Activated CD4-positive, CD25-positive, alpha-beta regulatory T cell treated with anti-CD3 and anti-CD28 coated beads, Interleukin-2, amount 50 U/mL, for 72 hours (primary cell): ENCODE measurements at regions not wholly inside any gene's neighbourhood (a gene's known extent, or its start where the extent isn't known, plus 50 kb on each side); places are given as distances from the start of the nearest gene placed in this dataset.

Experiments used
- DNase-seq: peaks from one replicate; pipeline ENCODE4 v3.0.0; 2021

DNA sequence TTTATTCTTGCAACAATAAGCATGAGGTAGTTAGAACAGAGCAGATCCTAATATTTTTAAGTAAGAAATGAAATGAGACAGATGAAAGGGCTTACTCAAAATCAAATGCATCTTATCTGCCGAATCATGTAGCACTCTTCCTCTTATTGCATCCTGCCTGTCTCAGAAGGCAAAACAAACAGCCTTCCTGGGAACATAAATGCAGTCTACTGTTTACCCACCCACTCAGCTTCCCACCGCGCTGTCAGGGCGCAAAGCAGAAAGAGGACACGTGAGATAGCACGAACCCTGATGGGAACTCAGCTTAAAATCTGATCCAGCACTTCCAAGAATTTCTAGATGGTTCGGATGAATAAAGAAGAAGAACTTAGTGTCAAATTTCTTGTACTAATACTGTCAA, 114.4 kb upstream of the CDK1 start:
- no peak for DNase-seq

GRCh38 chr10:60662917-60663614, 115.2 kb upstream of the CDK1 start:
- no peak for DNase-seq

GRCh38 chr10:60661637-60662036, 116.6 kb upstream of the CDK1 start:
- no peak for DNase-seq

- DNase-seq: no peak
These were observed 117.7 kb upstream of the CDK1 start for GRCh38 chr10:60660625-60661024.

DNA sequence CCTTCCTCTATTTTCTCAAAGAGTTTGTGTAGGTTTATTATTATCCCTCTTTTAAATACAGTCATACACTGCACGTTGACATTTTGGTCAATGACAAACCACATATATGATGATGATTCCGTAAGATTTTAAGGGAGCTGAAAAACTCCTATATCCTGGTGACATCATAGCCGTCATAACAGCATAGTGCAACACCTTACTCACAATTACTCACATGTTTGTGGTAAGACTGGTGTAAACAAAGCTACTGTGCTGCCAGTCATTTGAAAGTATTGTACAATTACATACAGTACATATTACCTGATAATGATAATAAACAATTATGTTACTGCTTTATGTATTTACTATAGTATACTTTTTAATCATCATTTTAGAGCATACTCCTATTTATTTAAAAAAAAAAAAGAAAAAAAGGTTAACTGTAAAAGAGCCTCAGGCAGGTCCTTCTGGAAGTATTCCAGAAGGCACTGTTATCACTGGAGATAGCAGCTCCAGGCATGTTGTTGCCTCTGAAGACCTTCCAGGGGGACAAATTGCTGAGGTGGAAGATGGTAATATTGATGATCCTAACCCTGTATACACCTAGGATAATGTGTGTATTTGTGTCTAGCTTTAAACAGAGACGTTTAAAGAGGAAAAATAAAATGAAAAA, 123.3 kb upstream of the CDK1 start:
- no peak for DNase-seq

GRCh38 chr10:60652628-60653027, 125.7 kb upstream of the CDK1 start:
- no peak for DNase-seq

- DNase-seq: no peak
These were observed 127.9 kb upstream of the CDK1 start for GRCh38 chr10:60650378-60650800.

- no peak for DNase-seq
These were observed 128.5 kb upstream of the CDK1 start for GRCh38 chr10:60649485-60650377.

GRCh38 chr10:60648761-60649160, 129.5 kb upstream of the CDK1 start:
- DNase-seq: no peak

GRCh38 chr10:60646966-60647796, 131.1 kb upstream of the CDK1 start:
- DNase-seq: no peak

- DNase-seq: no peak
These were observed 132.3 kb upstream of the CDK1 start for GRCh38 chr10:60645980-60646379.

DNA sequence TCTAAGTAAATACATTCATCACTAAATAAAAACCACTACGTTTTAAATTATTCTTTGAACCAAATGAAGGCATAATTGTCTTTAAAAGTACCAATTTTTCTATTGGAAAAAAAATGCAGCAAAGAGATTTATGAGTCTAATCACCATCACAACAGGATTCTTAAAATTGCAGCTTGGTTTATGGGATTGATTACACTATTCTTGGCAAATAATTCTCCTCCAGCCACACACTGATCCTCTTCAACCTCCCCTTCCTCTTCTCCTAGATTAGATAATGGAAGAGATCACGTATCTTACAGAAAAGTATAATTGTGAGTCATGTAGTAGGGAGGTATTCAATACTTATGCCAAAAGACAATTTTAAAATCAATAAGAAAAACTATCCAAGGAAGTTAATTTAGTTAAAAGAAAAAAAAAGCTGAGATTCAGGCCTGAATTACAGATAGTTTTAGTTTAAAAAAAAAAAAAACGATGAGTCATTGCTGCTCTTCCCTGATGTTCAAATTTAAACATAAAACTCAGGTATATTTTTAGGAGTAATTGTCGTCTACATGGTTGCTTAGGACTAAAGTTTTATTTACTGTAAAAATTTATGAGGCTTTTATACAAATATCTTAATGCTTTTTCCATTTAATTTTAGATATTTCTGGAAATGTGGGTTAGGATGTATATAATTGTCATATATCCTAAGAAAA, 133.7 kb upstream of the CDK1 start:
- no peak for DNase-seq

- no peak for DNase-seq
These were observed 134.4 kb upstream of the CDK1 start for GRCh38 chr10:60643874-60644273.

DNA sequence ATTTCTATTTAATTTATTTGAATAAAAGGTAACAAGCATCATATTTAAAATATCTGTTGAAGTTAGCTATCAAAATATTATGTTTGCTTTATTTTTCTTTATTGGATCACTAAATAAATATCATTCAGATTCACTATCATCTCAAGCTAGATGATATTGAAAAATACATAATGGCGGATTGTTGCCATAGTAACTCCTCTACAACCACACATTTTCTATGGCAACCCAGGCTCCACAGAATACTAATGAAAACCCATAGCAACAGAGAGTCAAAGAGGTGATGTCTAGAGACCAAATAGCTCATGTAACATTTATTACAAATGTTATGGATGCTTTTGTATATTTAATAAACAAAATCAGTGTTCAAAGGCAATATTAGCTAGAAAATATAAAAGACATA, 148.9 kb upstream of the CDK1 start:
- no peak for DNase-seq

DNA sequence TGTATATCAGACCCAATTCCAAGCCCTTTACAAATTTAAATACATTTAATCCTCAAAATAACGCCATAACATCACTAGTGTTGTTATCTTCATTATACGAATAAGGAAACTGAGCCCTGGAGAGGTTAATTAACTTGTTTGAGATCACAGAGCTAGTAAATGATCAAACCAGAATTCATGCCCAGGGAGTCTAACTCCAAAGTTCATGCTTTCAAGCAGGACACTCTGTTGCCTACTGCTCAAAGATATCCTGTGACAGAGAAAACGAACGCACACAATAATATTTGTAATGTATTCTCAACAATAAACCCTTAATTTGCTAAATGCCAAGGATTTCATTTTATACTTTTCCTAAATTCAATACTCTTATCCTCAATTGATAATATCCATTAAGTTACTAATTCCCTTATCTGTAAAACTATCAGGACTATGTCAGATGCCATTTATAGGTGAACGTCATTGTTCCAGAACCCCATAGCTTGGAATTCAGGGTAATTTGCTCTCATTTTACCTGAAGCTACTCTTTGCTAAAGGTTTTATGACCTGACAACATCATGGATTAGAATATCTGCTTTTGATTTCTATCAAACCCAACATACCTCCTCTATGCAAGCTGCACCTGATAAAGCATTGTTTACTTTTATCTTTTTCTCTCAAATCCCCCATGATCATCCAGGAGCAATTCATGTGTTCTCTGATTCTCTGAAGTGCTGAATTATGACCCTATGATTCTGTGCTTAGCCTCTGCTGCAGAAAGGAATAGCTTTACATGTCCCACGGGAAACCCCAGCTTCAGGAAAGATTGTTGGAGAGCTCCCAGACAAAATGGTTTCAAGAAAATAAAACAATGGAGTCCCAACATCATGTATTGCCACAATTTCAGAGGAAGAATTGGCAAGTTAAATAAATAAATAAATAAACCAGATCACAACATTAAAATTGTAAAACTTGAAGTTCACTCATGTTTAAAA, 150.2 kb upstream of the CDK1 start:
- no peak for DNase-seq

DNA sequence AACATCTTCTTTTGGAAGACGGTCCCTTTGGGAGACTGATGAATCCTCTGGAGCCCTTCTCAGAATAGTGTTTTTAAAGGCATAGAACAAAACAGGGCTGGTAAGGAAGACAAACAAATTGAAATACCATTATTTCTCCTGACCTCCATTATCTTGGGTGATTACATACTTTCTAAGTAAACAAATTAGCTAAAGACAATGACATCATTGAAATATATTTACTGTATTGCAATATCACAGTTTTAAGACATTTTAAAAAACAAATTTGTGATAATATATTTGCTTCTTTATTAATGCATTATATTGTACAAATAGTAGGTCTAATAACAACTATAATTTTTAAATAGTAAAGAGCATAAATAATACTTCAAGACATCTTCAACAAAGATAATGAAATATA, 152.2 kb upstream of the CDK1 start:
- no peak for DNase-seq

DNA sequence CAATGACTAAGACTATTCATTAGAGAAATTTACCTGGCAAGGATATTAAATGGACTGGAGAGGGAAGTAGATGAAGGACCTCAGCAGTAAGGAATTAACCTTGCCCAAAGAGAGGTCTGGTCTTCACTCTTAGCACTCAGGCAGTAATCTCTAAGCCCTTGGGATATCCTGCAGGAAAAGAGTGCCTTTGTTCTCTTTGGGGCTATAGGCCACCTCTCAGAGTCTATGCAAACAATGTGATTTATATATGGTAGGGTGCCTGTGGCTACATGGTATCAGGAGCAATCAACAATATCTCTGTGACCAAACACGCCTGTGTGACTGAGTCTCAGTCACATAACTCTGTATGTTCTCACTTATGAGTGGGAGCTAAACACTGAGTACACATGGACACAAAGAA, 154.7 kb upstream of the CDK1 start:
- no peak for DNase-seq

DNA sequence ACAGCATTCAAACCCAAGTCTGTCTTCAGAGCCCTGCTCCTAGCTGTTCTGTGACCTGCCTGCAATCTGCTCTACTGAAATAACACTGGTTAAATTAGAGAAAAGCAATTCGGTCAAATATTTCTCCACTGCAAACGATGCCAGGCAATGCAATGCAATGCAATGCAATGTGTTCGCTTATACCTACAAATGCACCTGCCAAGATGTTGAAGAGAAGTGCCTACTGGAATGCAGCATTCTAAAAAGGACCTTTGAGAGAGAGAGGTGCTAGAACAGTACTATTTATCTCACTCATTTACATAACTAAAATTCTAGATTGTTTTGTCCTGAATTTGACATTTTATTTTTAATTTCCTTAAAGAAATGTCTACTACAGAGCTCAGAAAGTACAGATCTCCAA, 157.3 kb upstream of the CDK1 start:
- DNase-seq: no peak

GRCh38 chr10:60618861-60619260, 159.4 kb upstream of the CDK1 start:
- DNase-seq: no peak

DNA sequence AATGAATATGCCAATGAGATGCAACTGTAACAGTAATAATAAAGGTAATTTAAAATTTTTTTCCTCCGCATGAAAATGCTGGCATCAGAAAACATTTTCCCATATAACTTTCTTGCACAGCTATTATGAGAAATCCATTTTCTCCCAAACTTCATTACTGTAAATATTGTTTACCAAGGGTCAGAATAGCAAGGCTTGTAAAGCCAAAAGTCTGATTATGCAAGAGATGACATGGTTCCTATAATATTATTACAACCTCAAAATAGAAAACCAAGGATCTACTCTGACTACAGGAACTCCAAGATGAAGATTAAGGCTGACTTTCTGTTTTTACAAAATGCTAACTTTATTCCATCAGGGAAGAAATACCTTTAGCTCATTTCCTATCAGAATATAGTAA, 162.7 kb upstream of the CDK1 start:
- no peak for DNase-seq

- DNase-seq: no peak
These were observed 163.9 kb upstream of the CDK1 start for GRCh38 chr10:60614363-60614762.
